ENCODE measurements at regions not wholly inside any gene's neighbourhood (a gene's known extent, or its start where the extent isn't known, plus 50 kb on each side); places are given as distances from the start of the nearest gene placed in this dataset.
A peak's percentile ranks its signal among the peaks of the same experiment; 100 is the strongest.

DNA sequence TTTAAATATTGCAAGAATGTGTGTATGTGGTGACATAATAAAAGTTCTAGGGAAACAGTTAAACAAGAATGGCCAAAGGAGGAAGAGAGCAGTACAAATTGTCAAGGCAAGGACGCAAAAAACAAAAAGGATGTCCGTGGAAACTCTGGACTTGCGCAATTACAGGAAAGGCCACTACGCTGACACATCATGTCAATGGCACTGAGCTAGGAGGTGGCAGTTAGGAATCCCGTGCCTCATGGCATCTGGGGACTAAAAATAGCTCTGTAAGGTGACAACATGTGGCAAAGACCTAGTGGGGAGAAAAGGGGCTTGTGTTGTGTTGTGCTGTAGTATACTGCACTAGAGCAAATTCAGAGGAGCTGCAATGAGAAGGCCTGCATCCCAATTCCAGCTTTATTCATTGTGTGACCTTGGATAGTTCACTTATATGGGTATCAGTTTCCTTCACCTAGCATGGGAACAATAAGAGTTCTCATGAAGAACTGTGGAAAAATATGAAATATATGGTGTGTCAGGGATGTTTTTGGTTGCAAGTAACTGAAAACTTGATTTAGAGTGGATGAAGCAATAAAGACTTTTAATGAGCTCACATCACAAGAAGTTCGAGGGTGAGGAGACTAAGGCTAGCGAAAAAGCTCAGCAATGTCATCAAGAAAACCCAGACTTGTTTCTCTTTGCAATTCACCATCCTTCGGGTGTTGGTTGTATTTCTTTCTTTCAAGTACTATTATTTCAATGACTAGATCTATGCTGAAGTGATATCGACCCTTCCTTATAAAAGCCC is 124.1 kb upstream of the STC2 start:
- peaks cover 40% of the 10 kb centered on the region for H3K4me1 ChIP-seq (ENCODE audit: control insufficient read depth, insufficient read depth, low read length)
- in situ Hi-C loops (cut with MboI; ENCODE audit: low sequenced_read_pairs), result no loop called here
- peak; percentile 3; the same call in 1 of the 2 replicates for TF ChIP-seq NFE2L2 (IDR thresholded peaks at IDR 0.05; ENCODE audit: low read depth, low read length)
- TF ChIP-seq, protein P1, sequence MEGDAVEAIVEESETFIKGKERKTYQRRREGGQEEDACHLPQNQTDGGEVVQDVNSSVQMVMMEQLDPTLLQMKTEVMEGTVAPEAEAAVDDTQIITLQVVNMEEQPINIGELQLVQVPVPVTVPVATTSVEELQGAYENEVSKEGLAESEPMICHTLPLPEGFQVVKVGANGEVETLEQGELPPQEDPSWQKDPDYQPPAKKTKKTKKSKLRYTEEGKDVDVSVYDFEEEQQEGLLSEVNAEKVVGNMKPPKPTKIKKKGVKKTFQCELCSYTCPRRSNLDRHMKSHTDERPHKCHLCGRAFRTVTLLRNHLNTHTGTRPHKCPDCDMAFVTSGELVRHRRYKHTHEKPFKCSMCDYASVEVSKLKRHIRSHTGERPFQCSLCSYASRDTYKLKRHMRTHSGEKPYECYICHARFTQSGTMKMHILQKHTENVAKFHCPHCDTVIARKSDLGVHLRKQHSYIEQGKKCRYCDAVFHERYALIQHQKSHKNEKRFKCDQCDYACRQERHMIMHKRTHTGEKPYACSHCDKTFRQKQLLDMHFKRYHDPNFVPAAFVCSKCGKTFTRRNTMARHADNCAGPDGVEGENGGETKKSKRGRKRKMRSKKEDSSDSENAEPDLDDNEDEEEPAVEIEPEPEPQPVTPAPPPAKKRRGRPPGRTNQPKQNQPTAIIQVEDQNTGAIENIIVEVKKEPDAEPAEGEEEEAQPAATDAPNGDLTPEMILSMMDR (conservative IDR thresholded peaks at IDR 0.05; ENCODE audit: low read depth, low read length), result no peak
- no peak for TF ChIP-seq ELK1 (IDR thresholded peaks at IDR 0.05; ENCODE audit: borderline replicate concordance, low read depth, low read length)
- no peak for TF ChIP-seq POLR2A (IDR thresholded peaks at IDR 0.05; ENCODE audit: low read depth, low read length)
- TF ChIP-seq RAD21 (IDR thresholded peaks at IDR 0.05; ENCODE audit: low read length), result no peak
- peak; percentile 94 for TF ChIP-seq BHLHE40 (IDR thresholded peaks at IDR 0.05; ENCODE audit: low read depth, low read length)
- TF ChIP-seq MXI1 (IDR thresholded peaks at IDR 0.05; ENCODE audit: borderline replicate concordance, low read depth, low read length), result no peak
- no peak for TF ChIP-seq CHD1 (IDR thresholded peaks at IDR 0.05; ENCODE audit: low read depth, low read length)
- no peak for TF ChIP-seq RFX5 (IDR thresholded peaks at IDR 0.05; ENCODE audit: low read depth, low read length)
- TF ChIP-seq RCOR1 (IDR thresholded peaks at IDR 0.05; ENCODE audit: insufficient replicate concordance, low read length), result no peak
- TF ChIP-seq USF2 (IDR thresholded peaks at IDR 0.05; ENCODE audit: low read depth, low read length), result no peak
- TF ChIP-seq CEBPB (IDR thresholded peaks at IDR 0.05; ENCODE audit: low read depth, low read length), result peak; percentile 100
- no peak; the same call in 1 of the 2 replicates for TF ChIP-seq MAFK (IDR thresholded peaks at IDR 0.05; ENCODE audit: low read depth, low read length)
- peak; percentile 68 for TF ChIP-seq FOS (IDR thresholded peaks at IDR 0.05; ENCODE audit: low read depth, low read length)

More for the DNA sequence above, 124.1 kb upstream of the STC2 start:
- Histone ChIP-seq H4K20me1 (ENCODE audit: insufficient read depth, low read length) (no peaks in the 10 kb centered on the region), H3K18ac (ENCODE audit: low read depth, low read length) (peak overlapping the region; percentile 96), H3K23ac (ENCODE audit: low read depth, low read length) (peak overlapping the region; percentile 98; the same call in 1 of the 2 replicates), H3K4me2 (ENCODE audit: low read depth, low read length) (no peak overlapping the region), H2AFZ (replicated peaks; ENCODE audit: low read length, poor library complexity) (peak overlapping the region; percentile 86), H3K9me3 (ENCODE audit: control insufficient read depth, insufficient read depth, low read length) (0 out of 2 replicates have a peak, but pooled peaks cover 2% of the 10 kb centered on the region), H4K91ac (ENCODE audit: insufficient read depth, low read depth, low read length) (peak overlapping the region; percentile 97), H2AK5ac (ENCODE audit: low read depth, low read length) (peak overlapping the region; percentile 93), H2BK15ac (ENCODE audit: low read depth, low read length) (peak overlapping the region; percentile 81; the same call in 2 of the 3 replicates), H3K4ac (ENCODE audit: low read depth, low read length) (peak overlapping the region; percentile 99), H3K9me1 (ENCODE audit: insufficient read depth, low read length) (peaks cover 22% of the 10 kb centered on the region), H2BK5ac (ENCODE audit: low read depth, low read length, poor library complexity, severe bottlenecking) (peak overlapping the region; percentile 99), H3K4me3 (ENCODE audit: insufficient read depth, low read depth, low read length) (no peak overlapping the region), H3K14ac (replicated peaks; ENCODE audit: low read depth, low read length) (peak overlapping the region; percentile 97), H3K36me3 (ENCODE audit: control insufficient read depth, insufficient read depth, low read length) (no peaks in the 10 kb centered on the region), H4K8ac (ENCODE audit: low read depth in 2 of 2, low read length in 2 of 2) (peak overlapping the region; percentile 72 to 97), H3K9ac (ENCODE audit: low read depth, low read length) (0 out of 2 replicates have a peak overlapping the region, but pooled peaks have one; percentile 0), H2BK120ac (ENCODE audit: low read depth, low read length) (peak overlapping the region; percentile 99), H4K5ac (ENCODE audit: low read depth, low read length) (peak overlapping the region; percentile 92), H2BK20ac (ENCODE audit: low read depth, low read length) (peak overlapping the region; percentile 99), H3K56ac (ENCODE audit: extremely low read depth, insufficient read depth, low read length) (peak overlapping the region; percentile 96), H3K27me3 (ENCODE audit: control insufficient read depth, insufficient read depth, low read length) (no peaks in the 10 kb centered on the region), H2AK9ac (replicated peaks; ENCODE audit: low read depth, low read length, poor library complexity) (peak overlapping the region; percentile 80), H3K27ac (ENCODE audit: insufficient read depth, low read length) (peak overlapping the region; percentile 76), H3K79me1 (ENCODE audit: low read depth in 1 of 2, low read length in 2 of 2) (peaks cover 3 to 10% of the 10 kb centered on the region in 2 experiments; a peak in 2 of 4 replicates)
- WGBS, 2 experiments (ENCODE audit: extremely low coverage in 2 of 2, insufficient read length in 1 of 2), result 0% methylated on average over 2 of the region's 9 CpGs; no CpG with 5 or more reads in 1 of the 2 experiments
- intact Hi-C loops (cut with micrococcal nuclease), result loop anchor here (5.0 kb wide), 1 partner anchor 55 kb away; no protein-coding TSS in a partner anchor
- peak; percentile 81 for DNase-seq
- ChIA-PET POLR2A (ENCODE audit: unreplicated experiment) (no interaction called here), CTCF (interaction anchor here (1.2 to 1.7 kb wide), 2 partner anchors 23 to 27 kb away, joined by 3 to 4 read pairs; no protein-coding TSS in a partner anchor)
- ATAC-seq (ENCODE audit: low read depth), result no peak
- dilution Hi-C loops (cut with HindIII; ENCODE audit: low sequenced_read_pairs, unreplicated experiment), result no loop called here
- no TSS peak for BruUV-seq (replicated peaks)
